CD4-positive, alpha-beta T cell treated with Interleukin-6 for 4 hours (primary cell): ENCODE measurements at regions not wholly inside any gene's neighbourhood (a gene's known extent, or its start where the extent isn't known, plus 50 kb on each side); places are given as distances from the start of the nearest gene placed in this dataset.
A peak's percentile ranks its signal among the peaks of the same experiment; 100 is the strongest.
"Not testable (repeated sequence)": the region's sequence is repeated elsewhere in the genome, so short reads cannot be mapped to it uniquely, and the experiment has no call there.

Source experiments
- DNase-seq: peaks from one replicate; pipeline ENCODE4 v3.0.0-alpha.2; 2020; ENCODE audit warnings: mixed read lengths

- DNase-seq = no peak
Measured at GRCh38 chr2:8224347-8225190, 457.3 kb upstream of the ID2 start.

DNA sequence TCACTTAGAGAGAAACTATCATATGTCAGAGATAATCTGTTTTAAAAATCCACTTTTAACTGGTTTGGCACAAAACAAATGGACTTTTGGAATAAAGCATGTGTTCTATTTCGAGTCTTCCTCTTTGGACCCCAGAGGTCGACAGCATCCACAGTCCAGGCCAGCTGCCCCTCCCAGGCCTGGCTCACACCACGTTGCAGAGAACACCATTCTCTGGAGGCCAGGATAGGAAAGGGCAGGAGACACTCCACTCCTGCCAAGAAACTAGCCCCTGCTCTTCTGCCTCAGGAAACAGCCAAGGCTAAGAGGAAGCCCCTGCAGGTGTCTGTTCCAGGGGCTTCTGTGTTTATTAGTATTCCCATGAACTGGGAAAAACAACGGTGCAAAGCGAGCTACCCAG lies 456.6 kb upstream of the ID2 start:
- no peak for DNase-seq

GRCh38 chr2:8225798-8226197 lies 456.1 kb upstream of the ID2 start:
- no peak for DNase-seq

- DNase-seq = peak; percentile 32
Measured at GRCh38 chr2:8229546-8229986, 452.3 kb upstream of the ID2 start.

DNA sequence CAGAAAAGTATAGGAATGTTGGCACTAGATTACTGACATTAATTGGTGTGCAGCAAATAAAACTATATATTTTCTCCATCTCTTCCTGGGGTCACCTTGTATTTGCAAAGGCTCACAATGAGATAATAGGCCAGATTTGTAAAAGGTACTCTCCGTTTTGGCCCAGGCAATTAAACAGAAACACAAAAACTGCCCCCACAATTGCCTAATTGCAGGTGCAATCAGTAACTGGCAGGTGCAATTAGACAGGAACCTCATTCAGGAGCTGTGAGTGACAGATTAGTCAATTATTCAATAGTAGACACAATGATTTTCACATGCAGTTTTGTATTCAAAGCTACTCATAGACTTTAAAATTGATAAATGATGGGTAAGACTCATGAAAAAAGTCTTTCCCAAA lies 451.4 kb upstream of the ID2 start:
- no peak for DNase-seq

DNA sequence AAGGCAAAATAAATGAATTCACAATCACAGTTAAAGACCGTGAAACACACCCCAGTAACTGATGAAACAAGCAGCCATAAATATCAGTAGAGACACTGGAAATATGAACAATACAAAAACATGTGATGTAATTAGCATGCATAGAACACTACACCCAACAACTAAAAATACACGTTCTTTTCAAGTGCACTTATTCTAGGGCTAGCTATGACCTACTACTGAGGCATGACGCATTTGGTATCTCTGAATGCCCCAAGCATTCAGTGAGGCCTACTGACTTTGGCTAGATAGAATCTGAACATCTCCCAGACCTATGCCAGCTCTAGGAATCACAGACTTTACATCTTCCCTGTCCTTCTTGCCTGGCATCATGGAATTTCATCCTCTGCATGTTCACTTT lies 450.0 kb upstream of the ID2 start:
- no peak for DNase-seq

DNA sequence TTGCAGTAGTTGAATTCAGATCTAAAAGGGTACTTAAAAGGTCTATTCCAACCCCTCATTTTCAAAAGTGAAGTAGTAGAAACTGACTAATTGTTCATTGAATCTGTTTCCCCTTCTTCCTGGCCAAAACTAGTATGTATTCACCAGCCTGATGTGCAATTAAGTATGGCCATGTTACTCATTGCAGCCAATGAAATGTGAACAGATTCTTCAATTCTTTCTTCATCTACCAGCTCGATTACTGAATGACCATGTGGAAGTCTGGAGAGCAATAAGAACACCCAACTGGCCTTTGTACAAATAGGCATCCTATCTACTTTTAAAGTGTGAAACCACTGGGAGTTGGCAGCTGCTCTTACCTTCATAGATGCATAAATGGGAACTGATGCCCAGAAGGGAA lies 449.0 kb upstream of the ID2 start:
- no peak for DNase-seq

GRCh38 chr2:8234253-8234652 lies 447.6 kb upstream of the ID2 start:
- no peak for DNase-seq

DNA sequence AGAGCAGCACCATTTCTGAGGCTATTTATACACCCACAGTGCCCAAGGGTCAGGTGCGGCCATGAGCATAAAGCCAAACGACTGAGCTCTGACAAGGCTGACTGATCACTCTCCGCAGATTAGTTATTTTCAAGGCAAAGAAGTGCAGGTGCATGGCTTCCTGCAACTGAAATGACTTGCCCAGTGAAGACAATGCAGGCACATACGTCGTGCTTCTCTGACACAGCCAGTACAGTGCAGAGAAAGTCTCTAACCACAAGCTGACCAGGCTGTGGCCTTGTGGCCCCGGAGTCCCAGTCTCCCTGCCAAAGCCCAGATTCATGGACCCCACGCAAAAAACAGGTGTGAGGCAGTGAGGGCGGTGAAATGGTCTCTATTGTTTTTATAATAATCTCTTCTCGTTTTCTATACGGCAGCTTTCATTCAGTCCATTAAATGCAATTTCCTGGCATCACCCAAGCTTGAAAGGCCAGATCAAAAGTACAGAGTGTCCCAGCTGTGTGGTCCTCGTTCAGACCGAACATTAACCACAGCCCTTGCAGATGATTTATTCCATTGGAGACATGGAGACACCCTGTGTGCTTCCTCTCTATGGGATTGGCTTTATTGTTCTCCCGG lies 447.0 kb upstream of the ID2 start:
- no peak for DNase-seq

GRCh38 chr2:8235419-8235818 lies 446.4 kb upstream of the ID2 start:
- no peak for DNase-seq

DNA sequence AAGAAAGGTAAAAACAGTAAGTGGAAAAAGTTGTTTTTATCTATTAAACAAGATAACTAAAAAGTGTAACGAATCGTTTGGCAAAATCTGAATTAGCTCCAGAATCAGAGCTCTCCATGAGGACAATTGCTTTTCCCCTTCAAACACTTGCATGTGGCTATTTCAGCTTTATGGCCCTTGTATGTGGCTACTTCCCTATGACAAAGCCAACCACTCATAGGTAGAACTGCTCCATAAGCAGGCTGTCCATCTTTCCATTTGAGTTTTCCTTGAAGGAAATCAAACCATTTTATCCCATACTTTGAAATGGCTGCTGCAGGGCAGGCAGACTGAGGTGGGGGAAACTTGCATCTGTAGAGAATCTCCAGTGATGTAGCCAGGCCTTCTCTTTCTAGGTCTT lies 445.5 kb upstream of the ID2 start:
- no peak for DNase-seq

DNA sequence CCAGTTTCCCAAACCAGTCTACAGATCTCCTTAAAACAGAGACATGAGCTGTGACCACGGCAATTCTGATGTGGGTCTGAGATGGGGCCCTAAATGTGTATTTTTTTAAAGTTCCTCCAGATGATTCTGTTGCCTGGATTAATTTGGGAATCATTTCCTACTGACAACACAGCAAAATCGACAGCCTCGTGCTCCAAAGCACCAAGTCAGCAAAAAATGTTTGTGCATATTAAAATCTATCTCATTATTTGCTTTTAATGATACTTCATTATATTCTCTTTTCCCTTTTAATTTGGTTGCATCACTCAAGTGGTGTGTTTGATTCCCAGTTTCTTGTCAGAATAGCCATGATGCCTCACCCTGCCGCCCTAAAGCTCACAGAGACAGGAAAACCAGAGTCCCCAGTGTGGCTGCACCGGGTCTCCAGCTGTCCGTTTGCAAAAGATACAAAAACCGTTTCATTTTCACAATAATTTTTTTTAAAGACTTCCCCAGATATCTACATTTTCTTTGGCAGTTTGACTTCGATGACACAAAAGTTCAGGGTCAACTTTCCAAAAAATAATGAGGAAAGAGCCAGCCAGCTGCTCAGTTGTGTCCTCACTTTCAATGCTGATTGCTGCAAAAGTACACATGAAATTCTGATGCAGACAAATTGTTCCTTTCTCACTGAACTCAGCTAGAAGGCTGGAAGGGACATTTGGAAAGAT lies 443.2 kb upstream of the ID2 start:
- DNase-seq = no peak

DNA sequence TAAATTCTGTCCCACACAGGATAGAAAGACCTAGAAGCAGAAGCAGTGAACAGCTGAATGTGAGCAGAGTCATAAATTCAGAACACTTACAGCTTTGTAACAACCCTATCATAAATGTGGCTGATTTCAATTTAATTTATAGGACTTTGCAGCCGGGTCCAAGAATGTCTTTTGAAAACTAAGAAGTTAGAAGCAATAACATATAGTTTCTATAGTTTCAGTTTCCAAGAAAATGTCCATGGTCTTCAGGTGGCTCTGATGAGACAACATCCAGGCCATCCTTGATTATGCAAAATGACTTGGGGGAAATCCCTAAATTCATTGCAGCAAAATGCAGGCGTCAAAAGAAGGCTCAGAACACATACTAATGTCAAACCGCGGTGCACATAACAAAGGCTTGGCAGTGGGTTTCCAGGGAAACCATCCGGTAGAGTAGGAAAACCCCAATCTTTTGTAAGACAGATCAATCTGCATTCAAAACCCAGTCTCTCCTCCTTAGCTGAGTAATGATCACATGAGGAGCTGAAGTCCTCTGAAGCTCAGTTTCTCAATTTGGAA lies 442.2 kb upstream of the ID2 start:
- no peak for DNase-seq

DNA sequence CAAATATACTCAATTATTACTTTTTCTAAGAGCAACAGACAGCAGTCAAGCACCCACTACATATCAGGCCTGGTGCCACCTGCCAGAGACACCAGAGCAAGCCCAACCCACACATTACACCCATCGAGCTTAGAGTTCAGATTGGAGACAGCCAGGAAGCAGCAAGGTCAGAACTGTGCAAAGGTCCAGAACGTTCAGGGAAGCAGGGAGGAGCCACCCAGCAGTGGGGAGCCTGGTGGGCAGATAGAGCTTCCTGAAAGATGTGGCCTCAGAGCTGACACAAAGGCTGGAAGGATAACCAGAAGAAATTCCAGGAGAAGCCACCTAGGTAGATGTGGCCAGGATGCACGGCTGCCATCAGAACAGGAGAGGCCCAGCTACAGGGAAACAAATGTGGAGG lies 440.5 kb upstream of the ID2 start:
- no peak for DNase-seq

GRCh38 chr2:8242739-8243138 lies 439.1 kb upstream of the ID2 start:
- DNase-seq = no peak

GRCh38 chr2:8243748-8244400 lies 438.0 kb upstream of the ID2 start:
- no peak for DNase-seq

GRCh38 chr2:8244639-8245038 lies 437.2 kb upstream of the ID2 start:
- DNase-seq = no peak

DNA sequence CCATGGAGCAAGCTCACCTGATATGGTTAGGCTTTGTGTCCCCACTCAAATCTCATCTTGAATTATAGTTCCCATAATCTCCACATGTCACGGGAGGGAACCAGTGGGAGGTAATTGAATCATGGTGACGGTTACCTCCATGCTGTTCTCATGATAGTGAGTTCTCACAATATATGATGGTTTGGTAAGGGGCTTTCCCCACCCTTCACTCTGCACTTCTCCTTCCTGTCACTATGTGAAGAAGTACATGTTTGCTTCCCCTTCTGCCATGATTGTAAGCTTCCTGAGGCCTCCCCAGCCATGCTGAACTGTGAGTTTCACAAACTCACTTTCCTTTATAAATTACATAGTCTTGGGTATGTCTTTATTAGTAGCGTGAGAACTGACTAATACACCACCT lies 435.7 kb upstream of the ID2 start:
- DNase-seq = no peak

- DNase-seq = no peak
Measured at GRCh38 chr2:8247905-8248622, 433.8 kb upstream of the ID2 start.

- no peak for DNase-seq
Measured at GRCh38 chr2:8248623-8248957, 433.3 kb upstream of the ID2 start.

- no peak for DNase-seq
Measured at GRCh38 chr2:8249141-8249540, 432.7 kb upstream of the ID2 start.

DNA sequence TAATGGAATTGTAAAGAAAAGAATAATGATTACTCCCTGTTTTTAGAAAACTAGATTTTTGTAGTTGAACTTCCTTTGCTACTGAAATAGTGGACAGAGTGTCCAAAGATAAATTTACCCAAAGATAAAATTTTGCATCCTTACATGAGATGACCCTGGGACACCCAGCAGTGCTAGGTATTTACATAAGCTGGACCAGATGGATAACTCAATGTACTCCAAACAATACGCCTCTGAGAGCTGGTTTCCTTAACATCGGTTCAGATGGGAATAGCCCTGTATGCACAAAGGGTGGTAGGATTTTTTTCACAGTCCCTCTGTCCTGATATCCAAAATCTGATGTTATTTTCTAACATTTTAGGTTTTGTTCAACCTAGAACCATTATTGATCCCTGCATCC lies 432.1 kb upstream of the ID2 start:
- no peak for DNase-seq

GRCh38 chr2:8250290-8250689 lies 431.6 kb upstream of the ID2 start:
- DNase-seq = not testable (repeated sequence)
